SK-N-MC (cell line): ENCODE measurements at regions not wholly inside any gene's neighbourhood (a gene's known extent, or its start where the extent isn't known, plus 50 kb on each side); places are given as distances from the start of the nearest gene placed in this dataset.

Experiments
- EZH2 ChIP-seq: fragments of 200-600 bp; sonication (generic); IDR thresholded peaks from one replicate; pipeline ENCODE4 v1.6.1; 2017; ENCODE audit warnings: antibody characterized with exemption
- POLR2AphosphoS5 ChIP-seq: IDR thresholded peaks from 2 replicates; pipeline ENCODE4 v1.6.1; 2012; ENCODE audit warnings: mild to moderate bottlenecking, low read depth, low read length, borderline replicate concordance

GRCh38 chr16:72428681-72429376 lies 256.9 kb upstream of the PMFBP1 start:
- TF ChIP-seq POLR2AphosphoS5 = no peak
- no peak for TF ChIP-seq EZH2
